BLaER1 treated with 17β-estradiol and CSF1 and Interleukin-3, amounts not matched to agents 10 nM and 100 nM (cell line): ENCODE measurements at regions not wholly inside any gene's neighbourhood (a gene's known extent, or its start where the extent isn't known, plus 50 kb on each side); places are given as distances from the start of the nearest gene placed in this dataset.
"Not testable (repeated sequence)": the region's sequence is repeated elsewhere in the genome, so short reads cannot be mapped to it uniquely, and the experiment has no call there.

ENCODE experiments used
- H3K27ac ChIP-seq, 11 experiments: shearing (Covaris generic); formaldehyde crosslinking; 2 replicates each; pipeline ENCODE4 v1.8.1; 2022
- H3K27me3 ChIP-seq, 11 experiments: shearing (Covaris generic); formaldehyde crosslinking; 2 replicates each; pipeline ENCODE4 v1.8.1; 2022
- H3K36me3 ChIP-seq, 11 experiments: shearing (Covaris generic); formaldehyde crosslinking; 2 replicates each; pipeline ENCODE4 v1.8.1; 2022
- H3K4me1 ChIP-seq, 10 experiments: shearing (Covaris generic); formaldehyde crosslinking; 2 replicates each; pipeline ENCODE4 v1.8.1; 2022
- H3K4me2 ChIP-seq, 11 experiments: shearing (Covaris generic); formaldehyde crosslinking; 2 replicates each; pipeline ENCODE4 v1.8.1; 2022
- H3K4me3 ChIP-seq, 10 experiments: shearing (Covaris generic); formaldehyde crosslinking; 2 replicates each; pipeline ENCODE4 v1.8.1; 2022
- H3K9ac ChIP-seq, 11 experiments: shearing (Covaris generic); formaldehyde crosslinking; 2 replicates each; pipeline ENCODE4 v1.8.1; 2022
- H3K9me3 ChIP-seq, 11 experiments: shearing (Covaris generic); formaldehyde crosslinking; replicated peaks in 1 of 11; 2 replicates each; pipeline ENCODE4 v1.8.1; 2022
- H4K20me1 ChIP-seq, 11 experiments: shearing (Covaris generic); formaldehyde crosslinking; 2 replicates each; pipeline ENCODE4 v1.8.1; 2022
- Cebpa-rat ChIP-seq, 11 experiments: shearing (Covaris generic); IDR thresholded peaks; 2 replicates each; pipeline ENCODE4 v1.8.1; 2022

- Histone ChIP-seq H3K4me1 (no peaks in the 10 kb centered on the region), H3K27me3 (no peaks in the 10 kb centered on the region), H3K9me3 (peaks cover 0 to 21% (median 4%) of the 10 kb centered on the region in 11 experiments; a peak in 10 of 22 replicates), H3K4me2 (no peak overlapping the region), H3K36me3 (no peaks in the 10 kb centered on the region), H4K20me1 (no peaks in the 10 kb centered on the region), H3K4me3 (no peak overlapping the region), H3K27ac (no peak overlapping the region), H3K9ac (no peak overlapping the region)
- no peak for TF ChIP-seq Cebpa-rat (IDR thresholded peaks at IDR 0.05)
Measured at GRCh38 chr3:96657710-96658109, 156.7 kb upstream of the EPHA6 start.

DNA sequence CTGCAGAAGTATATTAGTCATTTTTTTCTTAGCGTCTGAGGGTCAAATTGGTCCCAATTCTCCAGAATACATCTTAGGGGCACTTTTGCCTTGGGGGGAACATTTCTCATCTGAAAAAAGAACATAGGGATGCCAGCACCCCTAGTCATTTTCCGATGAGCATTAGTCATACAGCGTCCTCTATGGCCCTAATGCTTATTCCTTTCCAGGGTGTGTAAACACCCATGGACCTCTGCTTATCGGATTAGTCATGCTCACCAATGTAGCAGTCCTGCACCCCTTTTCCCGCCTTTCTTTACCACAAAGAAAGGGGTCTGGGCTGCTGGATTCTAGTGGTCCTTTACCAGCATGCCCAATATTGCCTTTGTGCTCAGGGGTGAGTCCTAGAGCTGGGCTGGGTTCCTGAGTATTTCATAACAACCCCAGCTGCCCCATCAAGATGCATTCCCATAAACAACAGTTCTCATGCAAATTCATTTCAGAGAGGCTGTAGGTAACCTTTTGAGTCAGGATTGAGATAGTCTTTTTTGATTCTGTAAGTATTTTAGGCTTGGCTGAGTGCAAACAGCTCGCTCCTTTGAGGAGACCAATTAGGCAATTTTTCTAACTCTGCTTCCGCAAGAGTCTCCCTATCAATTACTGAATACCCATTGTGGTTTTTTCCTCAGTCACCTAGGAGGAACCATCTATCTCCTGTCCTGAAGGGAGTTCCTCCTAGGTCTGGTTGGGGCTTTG lies 142.4 kb upstream of the EPHA6 start:
- not testable (repeated sequence) for H3K27ac ChIP-seq, H3K9ac ChIP-seq, H3K4me2 ChIP-seq, H3K36me3 ChIP-seq, H3K4me3 ChIP-seq, H3K4me1 ChIP-seq, H3K27me3 ChIP-seq, H3K9me3 ChIP-seq, H4K20me1 ChIP-seq

GRCh38 chr3:96677156-96677555 lies 137.2 kb upstream of the EPHA6 start:
- Histone ChIP-seq H3K36me3 (no peaks in the 10 kb centered on the region), H3K4me1 (peaks cover 0 to 11% (median 0%) of the 10 kb centered on the region in 10 experiments; a peak in 2 of 20 replicates)
- TF ChIP-seq Cebpa-rat (IDR thresholded peaks at IDR 0.05): no peak

GRCh38 chr3:96678325-96678724 lies 136.1 kb upstream of the EPHA6 start:
- peaks cover 0 to 11% (median 0%) of the 10 kb centered on the region in 10 experiments; a peak in 2 of 20 replicates for H3K4me1 ChIP-seq
- H3K4me2 ChIP-seq: no peak overlapping the region
- no peaks in the 10 kb centered on the region for H3K27me3 ChIP-seq
- H3K4me3 ChIP-seq: no peak overlapping the region
- H3K27ac ChIP-seq: no peak overlapping the region
- no peak overlapping the region for H3K9ac ChIP-seq
- H3K9me3 ChIP-seq: no peaks in the 10 kb centered on the region
- no peaks in the 10 kb centered on the region for H3K36me3 ChIP-seq
- no peak for TF ChIP-seq Cebpa-rat (IDR thresholded peaks at IDR 0.05)
- H4K20me1 ChIP-seq: no peaks in the 10 kb centered on the region

More at GRCh38 chr3:96677156-96677555, 137.2 kb upstream of the EPHA6 start:
- Histone ChIP-seq H3K9ac (no peak overlapping the region), H3K4me2 (peak overlapping the region in 1 of 11 experiments; percentile 50; a peak in 1 of 22 replicates), H3K4me3 (no peak overlapping the region), H3K9me3 (no peaks in the 10 kb centered on the region), H3K27me3 (no peaks in the 10 kb centered on the region), H4K20me1 (no peaks in the 10 kb centered on the region), H3K27ac (no peak overlapping the region)

DNA sequence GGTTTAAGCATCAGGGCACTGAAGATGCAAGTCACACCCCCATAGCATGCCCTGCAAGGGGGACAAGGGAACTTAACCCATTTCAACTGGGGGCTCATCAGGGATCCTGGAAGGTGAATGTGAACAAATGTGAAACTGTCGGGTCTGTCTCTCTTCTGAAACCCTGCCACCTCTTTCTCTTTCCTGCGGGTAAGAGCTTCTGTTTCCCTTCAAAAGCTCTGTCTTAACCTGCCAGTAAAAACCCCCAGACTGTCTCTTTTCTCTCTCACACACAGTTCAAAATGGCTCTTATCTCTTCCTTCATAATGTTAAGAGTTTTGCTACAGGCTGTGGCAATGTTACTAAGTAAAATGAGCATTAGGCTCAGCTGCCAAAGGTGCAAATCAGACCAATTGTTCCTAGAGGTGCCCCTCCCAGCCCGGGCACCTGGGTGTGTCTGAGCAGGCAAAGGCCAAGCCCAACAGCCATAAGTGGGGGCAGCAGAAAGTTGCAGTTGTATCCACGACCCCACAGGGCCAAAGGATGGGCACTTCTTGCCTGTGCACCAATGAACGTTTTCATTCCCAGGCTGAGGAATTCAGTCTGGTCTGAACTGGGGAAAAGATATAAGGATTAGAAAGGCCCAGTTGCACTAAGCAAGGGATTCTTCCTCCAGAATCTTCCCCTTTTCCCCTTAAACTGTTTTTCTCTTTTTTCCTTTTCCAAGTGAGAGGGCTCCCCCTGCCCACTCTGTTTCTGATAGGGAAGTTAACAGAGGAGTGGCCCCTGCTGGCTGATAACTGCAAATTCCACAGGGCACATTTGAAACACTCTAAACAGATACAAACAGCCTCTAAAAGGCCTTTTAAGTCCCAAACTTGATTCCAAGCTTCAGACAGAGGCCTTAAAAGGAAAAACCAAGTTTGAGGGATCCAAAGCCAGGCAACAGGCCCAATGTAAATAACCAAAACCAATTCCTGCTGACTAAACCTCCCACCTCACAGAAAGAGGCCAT lies 113.8 kb upstream of the EPHA6 start:
- Histone ChIP-seq H3K9me3 (peaks cover 0 to 7% (median 0%) of the 10 kb centered on the region in 11 experiments; a peak in 2 of 22 replicates), H3K4me2 (no peak overlapping the region), H3K27ac (no peak overlapping the region), H3K9ac (no peak overlapping the region), H3K4me3 (no peak overlapping the region), H3K4me1 (no peaks in the 10 kb centered on the region), H3K27me3 (no peaks in the 10 kb centered on the region), H4K20me1 (no peaks in the 10 kb centered on the region), H3K36me3 (no peaks in the 10 kb centered on the region)
- TF ChIP-seq Cebpa-rat (IDR thresholded peaks at IDR 0.05): no peak

DNA sequence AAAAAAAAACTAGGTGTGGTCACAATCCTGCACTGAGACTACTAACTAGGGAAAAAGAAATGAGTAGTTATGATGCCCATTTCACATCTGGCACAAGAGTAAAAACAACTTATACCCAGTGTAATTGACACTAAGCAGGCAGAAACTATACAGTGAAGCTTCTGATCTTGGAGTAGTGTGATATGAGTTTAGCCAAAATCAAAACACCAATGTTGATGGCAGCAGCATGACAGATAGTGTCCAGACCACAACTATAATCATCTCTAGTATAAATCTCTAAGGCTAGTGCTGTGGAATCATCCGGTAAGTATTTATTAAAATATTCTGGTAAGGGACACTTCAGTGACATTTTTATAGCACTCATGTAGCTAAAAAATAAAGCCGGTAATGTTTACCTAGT lies 108.5 kb upstream of the EPHA6 start:
- Histone ChIP-seq H3K4me3 (no peak overlapping the region), H3K27ac (no peak overlapping the region), H3K27me3 (no peaks in the 10 kb centered on the region), H3K36me3 (no peaks in the 10 kb centered on the region), H3K9ac (no peak overlapping the region), H4K20me1 (no peaks in the 10 kb centered on the region), H3K9me3 (peaks cover 0 to 7% (median 0%) of the 10 kb centered on the region in 11 experiments; a peak in 3 of 22 replicates), H3K4me2 (no peak overlapping the region), H3K4me1 (no peaks in the 10 kb centered on the region)
- TF ChIP-seq Cebpa-rat (IDR thresholded peaks at IDR 0.05): no peak

DNA sequence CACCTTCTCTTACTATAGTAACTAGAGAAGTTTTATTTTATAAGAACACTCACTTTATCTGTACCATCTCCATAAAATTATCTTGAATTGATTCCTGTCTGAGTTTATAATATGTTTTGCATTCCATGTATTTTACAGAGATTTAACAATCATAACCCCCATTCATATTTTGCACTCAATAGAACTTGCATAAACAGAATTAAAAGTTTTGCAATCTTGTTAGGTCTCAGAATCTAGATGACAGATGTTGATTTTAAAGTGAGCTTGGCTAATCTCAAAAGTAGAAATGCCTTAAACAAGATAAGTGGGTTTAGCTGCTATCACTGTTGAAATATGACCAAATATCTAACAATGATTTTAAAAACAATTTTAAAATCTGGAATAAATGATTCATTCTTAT lies 107.9 kb upstream of the EPHA6 start:
- Histone ChIP-seq H3K36me3 (no peaks in the 10 kb centered on the region), H3K27me3 (no peaks in the 10 kb centered on the region), H3K4me2 (no peak overlapping the region), H3K9me3 (peaks cover 0 to 7% (median 0%) of the 10 kb centered on the region in 11 experiments; a peak in 3 of 22 replicates), H3K27ac (no peak overlapping the region), H3K4me1 (no peaks in the 10 kb centered on the region), H3K9ac (no peak overlapping the region), H3K4me3 (no peak overlapping the region), H4K20me1 (no peaks in the 10 kb centered on the region)
- no peak for TF ChIP-seq Cebpa-rat (IDR thresholded peaks at IDR 0.05)

DNA sequence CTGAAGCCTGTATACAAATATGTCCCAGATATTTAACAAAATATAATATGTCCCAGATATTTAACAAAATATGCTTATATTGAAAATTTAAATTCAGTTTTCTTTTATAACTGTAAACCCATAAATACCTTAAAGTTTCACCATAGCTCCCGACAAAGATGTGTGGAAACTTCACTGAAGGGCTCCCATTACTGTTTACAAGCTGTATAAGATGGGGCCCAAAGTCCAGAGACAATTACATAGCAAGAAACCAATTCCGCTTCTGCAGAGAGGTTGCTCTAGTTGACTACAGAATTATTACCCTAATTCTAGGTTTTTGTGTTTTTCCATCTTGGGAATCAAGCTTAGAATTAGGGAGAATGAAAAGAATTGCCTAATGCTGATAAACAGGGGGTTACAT lies 102.6 kb upstream of the EPHA6 start:
- H3K27me3 ChIP-seq: no peaks in the 10 kb centered on the region
- H3K4me2 ChIP-seq: no peak overlapping the region
- H3K9me3 ChIP-seq: no peaks in the 10 kb centered on the region; a peak in 1 of 22 replicates
- H3K9ac ChIP-seq: no peak overlapping the region
- TF ChIP-seq Cebpa-rat (IDR thresholded peaks at IDR 0.05): no peak
- no peak overlapping the region for H3K27ac ChIP-seq
- no peaks in the 10 kb centered on the region for H4K20me1 ChIP-seq
- no peaks in the 10 kb centered on the region for H3K4me1 ChIP-seq
- no peaks in the 10 kb centered on the region for H3K36me3 ChIP-seq
- no peak overlapping the region for H3K4me3 ChIP-seq

DNA sequence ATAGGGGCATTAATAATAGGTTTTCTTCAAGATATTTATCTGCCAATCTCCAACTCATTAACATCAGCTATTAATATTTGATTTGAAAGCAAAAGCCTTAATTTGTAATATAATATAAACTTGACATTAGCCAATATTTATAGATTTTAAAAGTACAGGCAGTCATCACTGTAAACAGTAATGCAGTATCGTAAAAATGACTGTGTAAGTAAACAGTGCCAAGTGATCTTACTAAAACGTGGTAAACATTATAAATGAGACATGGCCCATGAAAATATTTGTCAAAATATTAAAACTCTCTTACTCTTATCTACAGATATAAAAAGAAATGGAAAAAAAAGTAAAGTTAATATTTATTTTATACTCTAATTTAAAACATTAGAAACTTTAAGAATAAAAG lies 101.6 kb upstream of the EPHA6 start:
- Histone ChIP-seq H3K4me1 (no peaks in the 10 kb centered on the region), H3K9ac (no peak overlapping the region), H3K4me2 (no peak overlapping the region), H3K4me3 (no peak overlapping the region), H3K27me3 (no peaks in the 10 kb centered on the region), H3K36me3 (no peaks in the 10 kb centered on the region), H4K20me1 (no peaks in the 10 kb centered on the region), H3K27ac (no peak overlapping the region), H3K9me3 (no peaks in the 10 kb centered on the region; a peak in 1 of 22 replicates)
- TF ChIP-seq Cebpa-rat (IDR thresholded peaks at IDR 0.05): no peak
